ENCODE measurements at regions not wholly inside any gene's neighbourhood (a gene's known extent, or its start where the extent isn't known, plus 50 kb on each side); places are given as distances from the start of the nearest gene placed in this dataset.
"Not testable (repeated sequence)": the region's sequence is repeated elsewhere in the genome, so short reads cannot be mapped to it uniquely, and the experiment has no call there.

DNA sequence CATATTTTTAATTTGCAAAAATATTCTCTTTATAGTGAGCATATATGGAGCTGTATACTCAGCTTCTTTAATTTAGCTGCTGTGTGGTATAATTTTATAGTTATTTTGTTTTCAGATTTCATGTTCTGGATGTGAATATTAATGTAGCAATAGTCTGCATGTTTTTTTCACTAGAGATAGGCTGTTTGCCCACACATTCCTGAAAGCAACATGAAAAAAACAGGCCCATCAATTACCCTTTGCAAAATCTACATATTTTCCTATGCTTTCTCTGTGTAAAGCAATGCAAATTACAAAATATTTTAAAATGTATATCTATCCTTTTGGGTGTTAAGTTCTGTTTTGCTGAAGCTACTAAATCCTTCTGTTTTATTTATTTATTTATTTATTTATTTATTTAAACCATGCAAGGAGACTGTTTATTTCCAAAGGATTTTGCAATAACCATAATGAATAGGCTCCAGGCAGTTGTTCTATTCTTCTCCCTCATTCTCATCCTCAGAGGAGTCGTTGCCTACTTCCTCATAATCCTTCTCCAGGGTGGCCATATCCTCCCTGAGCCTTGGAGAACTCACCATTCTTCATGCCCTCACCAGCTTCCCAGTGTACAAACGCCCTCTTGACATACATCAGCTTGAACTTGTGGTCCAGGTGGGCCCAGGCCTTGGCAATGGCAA is 277.1 kb downstream of the ANKRD50 start:
- no peak for DNase-seq

GRCh38 chr4:124437853-124438495 is 274.6 kb downstream of the ANKRD50 start:
- DNase-seq: no peak

DNA sequence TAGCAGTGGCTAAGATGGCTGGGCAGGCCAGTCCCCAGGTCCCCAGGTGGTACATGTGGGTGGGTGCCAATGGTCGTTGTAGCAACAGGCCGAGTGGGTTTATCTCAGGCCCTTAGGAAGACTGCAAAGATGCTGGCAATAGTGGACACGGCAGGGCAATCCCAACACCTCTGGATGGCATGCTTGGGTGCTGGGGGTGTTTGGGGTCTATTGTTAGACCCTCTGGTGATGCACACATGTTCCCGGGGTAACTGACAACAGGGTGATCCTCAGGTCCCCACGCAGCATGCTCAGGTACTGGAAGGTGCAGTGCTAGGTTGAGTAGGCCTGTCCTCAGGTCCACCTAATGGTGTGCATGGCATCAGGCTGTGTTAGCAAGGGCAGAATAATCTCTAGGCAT is 267.5 kb downstream of the ANKRD50 start:
- no peak for DNase-seq

GRCh38 chr4:124449881-124450280 is 262.7 kb downstream of the ANKRD50 start:
- DNase-seq: no peak

- no peak for DNase-seq
Observed at GRCh38 chr4:124450851-124451250, 261.7 kb downstream of the ANKRD50 start.

DNA sequence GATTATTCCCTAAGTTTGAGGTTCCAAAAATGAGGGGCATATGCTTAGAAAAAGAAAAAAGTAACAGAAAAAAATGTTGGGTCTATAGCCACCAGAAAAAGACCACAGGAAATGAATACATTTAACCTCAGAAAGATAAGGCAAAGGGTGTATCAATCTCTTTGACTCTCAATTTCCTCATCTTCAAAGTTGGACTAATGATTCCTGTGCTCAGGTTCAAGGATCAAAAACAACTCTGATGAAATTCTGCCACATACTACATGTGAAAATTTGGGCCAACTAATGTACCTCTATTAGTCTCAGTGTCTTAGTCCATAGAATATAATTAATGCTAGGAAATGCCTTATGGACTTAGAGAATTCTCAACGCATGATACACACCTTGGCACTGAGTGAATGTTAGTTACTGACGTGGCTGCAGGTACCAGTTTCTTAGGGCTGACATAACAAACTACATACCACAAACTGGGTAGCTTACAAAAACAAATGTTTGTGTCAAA is 257.7 kb downstream of the ANKRD50 start:
- DNase-seq: no peak

- no peak for DNase-seq
Observed at GRCh38 chr4:124455671-124456070, 256.9 kb downstream of the ANKRD50 start.

DNA sequence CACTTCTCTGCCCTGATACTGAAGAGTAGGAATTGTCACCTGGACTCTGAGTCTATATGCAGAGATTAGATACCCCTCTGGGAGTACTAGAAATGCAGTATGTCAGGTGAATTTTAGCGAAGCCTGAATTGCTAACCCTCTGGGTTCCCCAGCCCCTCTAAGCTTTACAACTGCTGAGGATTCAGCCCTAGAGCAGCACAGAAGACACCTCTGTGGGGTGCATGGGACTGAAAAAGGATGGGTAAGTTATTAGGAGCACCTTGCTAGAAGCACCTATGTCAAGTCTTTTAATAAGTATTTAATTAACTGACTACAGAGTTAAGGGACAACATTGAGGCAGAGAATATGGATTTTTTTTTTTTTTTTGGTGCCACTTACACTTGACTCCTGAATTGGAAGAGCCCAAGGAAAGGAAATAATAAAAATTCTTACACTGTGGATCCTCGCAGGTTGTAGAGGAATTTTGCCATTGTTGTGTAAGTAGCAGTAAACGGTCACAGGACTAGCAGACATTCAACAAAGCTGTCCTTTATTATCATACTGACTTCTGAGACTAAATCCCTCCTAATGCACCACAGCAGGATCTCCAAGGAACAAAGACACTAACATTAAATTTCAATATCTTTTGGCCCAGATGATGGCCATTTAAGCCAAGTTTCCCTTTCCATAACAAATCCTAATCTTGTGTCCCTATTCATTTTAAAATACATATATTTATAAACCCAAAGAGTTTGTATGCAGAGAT is 253.2 kb downstream of the ANKRD50 start:
- DNase-seq: no peak

GRCh38 chr4:124459941-124460310 is 252.6 kb downstream of the ANKRD50 start:
- DNase-seq: no peak

GRCh38 chr4:124461592-124461991 is 250.9 kb downstream of the ANKRD50 start:
- DNase-seq: not testable (repeated sequence)

GRCh38 chr4:124462954-124463828 is 249.3 kb downstream of the ANKRD50 start:
- no peak for DNase-seq

DNA sequence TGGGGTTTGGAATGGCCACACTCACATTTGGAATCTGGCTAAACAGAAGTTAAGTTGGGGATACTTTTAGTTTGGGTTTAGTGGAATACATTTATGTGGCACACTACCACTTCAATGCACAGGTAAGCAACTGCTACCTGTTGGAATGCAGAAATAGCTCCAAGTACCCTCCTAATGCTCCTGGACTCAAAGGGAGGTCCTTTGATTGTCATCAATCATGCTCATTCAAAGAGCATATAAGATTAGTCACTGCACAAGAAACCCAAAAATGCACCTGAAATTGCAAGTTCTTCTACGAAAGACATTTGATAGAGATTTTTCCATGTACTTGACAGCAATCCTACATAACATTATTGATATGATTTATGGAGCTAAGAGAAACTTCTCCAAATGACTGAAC is 247.7 kb downstream of the ANKRD50 start:
- DNase-seq: no peak

DNA sequence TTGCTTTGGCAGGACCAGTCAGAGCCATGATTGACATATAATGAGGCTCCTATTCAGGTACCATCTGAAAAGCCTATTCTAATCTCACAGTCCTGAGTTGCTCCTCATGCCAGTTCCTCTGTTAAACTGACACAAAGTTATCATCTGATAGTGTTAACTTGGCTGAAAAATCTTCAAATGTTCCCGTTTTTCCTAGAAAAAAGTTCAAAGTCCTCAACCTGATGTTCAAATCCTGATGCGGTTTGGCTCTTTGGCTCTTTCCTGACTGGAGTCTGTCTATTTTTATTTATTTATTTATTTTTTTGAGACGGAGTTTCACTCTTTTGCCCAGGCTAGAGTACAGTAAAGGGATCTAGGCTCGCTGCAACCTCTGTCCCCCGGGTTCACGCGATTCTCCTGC is 244.2 kb downstream of the ANKRD50 start:
- no peak for DNase-seq

DNA sequence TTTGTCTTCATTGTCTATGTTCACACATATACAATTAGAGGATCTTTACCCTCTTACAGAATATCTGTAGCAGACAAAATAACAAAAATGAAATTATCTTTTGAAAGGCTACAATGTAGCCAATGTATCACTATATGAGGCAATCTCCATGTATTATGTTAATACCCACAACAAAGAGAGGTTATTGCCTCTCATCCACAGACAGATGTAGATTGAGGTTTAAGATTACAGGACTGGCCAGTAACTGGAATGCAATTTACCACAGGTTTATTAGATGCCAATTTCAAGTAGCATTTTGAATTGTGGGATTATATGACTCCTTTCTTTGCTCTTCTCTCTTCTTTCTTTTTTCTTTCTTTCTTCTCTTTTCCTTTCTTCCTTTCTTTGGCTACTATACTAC is 242.6 kb downstream of the ANKRD50 start:
- DNase-seq: no peak

DNA sequence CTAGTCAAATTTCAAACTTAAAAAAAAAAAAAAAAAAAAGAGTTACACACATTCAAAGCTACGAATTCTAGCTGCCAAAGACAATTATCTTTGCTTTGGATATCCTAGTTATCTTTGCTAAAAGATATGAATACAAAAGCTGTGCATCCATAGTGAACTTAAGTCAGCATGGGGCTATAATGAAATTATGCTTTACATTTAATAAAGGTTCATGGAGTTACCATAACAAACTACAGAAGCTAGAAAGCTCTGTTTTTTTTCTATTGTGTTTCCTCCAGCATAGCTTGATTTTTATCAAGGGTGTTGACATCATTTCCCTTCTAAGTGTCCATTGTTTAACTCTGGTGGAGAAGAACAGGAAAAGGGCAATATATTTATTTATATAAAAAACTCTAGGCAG is 234.1 kb downstream of the ANKRD50 start:
- DNase-seq: no peak

- DNase-seq: no peak
Observed at GRCh38 chr4:124480061-124480460, 232.5 kb downstream of the ANKRD50 start.

DNA sequence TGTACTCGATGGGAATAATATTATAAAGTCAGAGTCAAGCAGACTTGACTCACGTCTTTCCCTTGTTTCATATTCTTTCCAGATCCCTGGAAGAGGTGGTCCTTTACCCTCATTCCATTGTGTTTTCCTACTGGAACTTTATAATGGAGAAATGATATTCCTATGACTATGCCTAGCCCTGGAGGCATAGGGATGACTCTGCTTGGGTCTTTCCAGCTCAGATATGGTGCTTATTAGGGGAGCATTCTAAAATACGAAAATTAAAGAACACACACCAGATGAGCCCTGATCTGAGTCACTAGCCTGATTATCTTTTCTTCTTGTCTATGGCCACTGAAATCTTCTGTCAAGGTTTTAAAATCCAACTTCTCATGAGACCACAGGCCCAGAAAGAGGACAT is 231.4 kb downstream of the ANKRD50 start:
- DNase-seq: no peak

DNA sequence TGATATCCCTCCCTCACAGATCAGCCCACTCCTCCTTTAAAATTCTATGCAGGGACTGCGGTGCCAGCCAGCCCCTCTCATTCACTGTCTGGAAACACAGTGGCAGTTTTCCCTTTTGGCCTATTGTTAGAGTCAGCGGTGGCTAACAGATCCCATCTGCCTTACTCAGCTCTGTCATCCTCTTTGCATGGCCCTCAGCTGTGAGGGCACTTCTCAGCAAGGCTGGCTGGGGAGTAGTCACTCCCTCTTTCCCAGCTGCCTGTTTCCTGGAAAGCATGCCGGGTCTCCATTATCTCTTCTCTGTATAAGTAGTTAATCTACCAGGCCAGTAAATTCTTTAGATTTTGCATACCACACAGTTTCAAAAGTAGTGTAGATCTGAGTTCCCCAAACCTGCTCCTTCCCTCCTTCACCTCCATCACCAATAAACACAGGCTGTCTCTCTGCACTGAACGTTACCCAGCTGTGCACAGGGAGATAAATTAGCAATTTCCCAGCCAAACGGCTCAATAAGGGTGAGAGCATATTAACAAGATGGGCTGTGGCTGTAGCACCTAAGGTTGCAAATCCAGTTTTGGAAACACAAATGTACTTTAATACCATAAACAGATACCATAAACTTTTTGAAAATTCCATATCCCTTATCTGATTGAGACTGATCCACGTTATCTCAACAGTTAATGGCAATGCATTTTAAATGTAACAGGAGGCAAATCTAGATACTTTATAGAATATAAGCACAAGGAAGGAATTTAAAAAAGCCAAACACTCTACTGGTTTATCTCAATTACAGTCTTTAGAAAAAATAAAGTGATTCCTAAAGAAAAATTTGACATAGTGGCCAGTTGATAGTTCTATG is 229.3 kb downstream of the ANKRD50 start:
- no peak for DNase-seq

DNA sequence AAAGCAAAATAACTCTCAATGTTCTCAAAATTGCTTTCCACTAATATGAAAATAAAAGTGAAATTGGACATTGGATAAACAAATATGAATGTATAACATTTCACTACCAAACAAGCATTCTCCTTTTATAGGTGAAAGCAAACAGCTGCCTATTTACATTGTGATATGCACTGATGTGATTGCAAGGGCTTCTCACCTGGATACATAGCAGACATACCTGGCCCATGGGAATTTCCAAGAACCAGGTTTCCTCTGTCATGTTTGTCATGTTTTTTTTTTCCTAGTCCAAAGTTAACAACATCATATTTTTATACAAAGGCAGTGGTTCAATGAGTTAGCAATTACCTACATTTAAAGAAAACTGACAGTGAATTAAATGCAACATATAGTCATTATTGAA is 228.5 kb downstream of the ANKRD50 start:
- no peak for DNase-seq

DNA sequence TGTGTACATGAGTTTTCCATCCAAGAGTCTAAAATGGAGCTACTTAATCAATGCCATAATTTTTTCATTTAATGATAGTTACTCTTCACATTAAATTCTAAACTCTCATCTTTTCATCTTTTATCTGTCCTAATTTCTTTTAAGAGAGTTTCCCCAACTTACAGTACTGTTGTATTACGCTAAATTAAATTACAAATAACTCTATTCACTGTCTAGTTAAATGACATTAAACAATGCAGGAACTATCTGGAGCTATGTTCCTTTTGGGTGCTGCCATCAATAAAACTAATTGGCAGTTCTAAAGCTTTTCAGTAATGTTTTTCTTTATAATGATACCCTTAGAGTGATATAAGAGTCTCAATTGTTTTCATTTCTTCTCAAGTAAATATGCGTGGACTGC is 227.6 kb downstream of the ANKRD50 start:
- no peak for DNase-seq

- DNase-seq: no peak
Observed at GRCh38 chr4:124486423-124486822, 226.1 kb downstream of the ANKRD50 start.

GRCh38 chr4:124487651-124488050 is 224.9 kb downstream of the ANKRD50 start:
- DNase-seq: no peak
